GM13977 (cell line): ENCODE measurements at regions not wholly inside any gene's neighbourhood (a gene's known extent, or its start where the extent isn't known, plus 50 kb on each side); places are given as distances from the start of the nearest gene placed in this dataset.

Source experiments
- DNase-seq: peaks from one replicate; pipeline ENCODE4 v3.0.0; 2012; ENCODE audit warnings: low spot score
- in situ Hi-C: fragments of 300-500 bp; cut with MboI; formaldehyde crosslinking; loops from one replicate; pipeline ENCODE4 v1.12.0; 2022; ENCODE audit warnings: low sequenced_read_pairs, low pct_unique_long_range_greater_than_20kb, mixed read lengths, inconsistent platforms; ENCODE audit not compliant: unreplicated experiment
- TF ChIP-seq, protein P1 (sequence below): IDR thresholded peaks from 2 replicates; pipeline ENCODE4 v1.5.1; 2012; ENCODE audit warnings: mild to moderate bottlenecking, control low read depth; ENCODE audit not compliant: insufficient read depth; ENCODE audit errors: extremely low read depth, missing control alignments

DNA sequence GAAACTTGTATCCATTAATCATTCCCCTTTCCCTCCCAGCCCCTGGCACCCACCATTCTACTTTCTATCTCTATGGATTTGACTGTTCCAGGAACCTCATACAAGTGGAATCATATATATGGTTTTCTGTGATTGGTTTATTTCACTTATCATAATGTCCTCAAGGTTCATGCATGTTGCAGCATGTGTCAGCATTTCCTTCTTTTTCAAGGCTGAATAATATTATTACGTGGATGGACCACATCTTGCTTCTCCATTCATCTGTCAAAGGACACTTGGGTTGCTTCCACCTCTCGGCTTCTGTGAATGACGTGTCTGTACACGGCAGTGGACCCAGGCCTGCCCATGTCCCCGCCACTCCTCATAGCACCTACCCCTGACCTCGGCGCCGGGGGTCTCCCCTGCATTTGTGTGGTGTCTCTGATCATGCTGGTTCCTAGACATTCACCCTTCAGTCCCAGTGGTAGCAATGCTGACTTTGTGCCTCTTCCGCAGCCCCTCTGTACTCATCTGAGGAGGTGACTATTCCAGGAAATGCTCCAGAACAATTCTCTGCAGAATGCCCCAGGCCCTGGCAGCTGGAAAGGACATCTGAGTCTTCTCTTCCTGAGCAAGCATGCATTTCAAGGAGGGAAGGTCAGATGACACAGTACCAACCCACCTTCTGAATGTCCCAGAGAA, 136.9 kb downstream of the PSMG1 start:
- TF ChIP-seq, protein P1, sequence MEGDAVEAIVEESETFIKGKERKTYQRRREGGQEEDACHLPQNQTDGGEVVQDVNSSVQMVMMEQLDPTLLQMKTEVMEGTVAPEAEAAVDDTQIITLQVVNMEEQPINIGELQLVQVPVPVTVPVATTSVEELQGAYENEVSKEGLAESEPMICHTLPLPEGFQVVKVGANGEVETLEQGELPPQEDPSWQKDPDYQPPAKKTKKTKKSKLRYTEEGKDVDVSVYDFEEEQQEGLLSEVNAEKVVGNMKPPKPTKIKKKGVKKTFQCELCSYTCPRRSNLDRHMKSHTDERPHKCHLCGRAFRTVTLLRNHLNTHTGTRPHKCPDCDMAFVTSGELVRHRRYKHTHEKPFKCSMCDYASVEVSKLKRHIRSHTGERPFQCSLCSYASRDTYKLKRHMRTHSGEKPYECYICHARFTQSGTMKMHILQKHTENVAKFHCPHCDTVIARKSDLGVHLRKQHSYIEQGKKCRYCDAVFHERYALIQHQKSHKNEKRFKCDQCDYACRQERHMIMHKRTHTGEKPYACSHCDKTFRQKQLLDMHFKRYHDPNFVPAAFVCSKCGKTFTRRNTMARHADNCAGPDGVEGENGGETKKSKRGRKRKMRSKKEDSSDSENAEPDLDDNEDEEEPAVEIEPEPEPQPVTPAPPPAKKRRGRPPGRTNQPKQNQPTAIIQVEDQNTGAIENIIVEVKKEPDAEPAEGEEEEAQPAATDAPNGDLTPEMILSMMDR: no peak
- in situ Hi-C loops: no loop called here

DNA sequence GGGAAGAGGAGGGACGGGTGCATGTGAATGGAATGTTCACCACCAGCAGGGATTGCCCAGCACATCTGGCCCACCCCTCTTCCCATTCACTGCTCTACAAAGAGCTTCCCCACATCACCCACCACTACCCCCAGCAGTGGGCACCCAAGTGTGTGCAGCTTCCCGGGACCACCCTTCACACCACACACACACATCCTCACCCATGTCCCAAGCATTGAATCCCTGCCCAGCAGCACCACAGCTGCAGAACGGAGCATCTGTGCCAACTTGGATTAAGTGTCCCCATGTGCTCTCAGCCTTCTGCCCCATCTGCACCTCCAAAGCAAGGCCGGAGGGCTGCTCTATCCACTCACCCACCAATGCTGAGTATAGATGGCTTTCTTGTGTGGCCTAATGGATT, 141.4 kb downstream of the PSMG1 start:
- no peak for DNase-seq
- TF ChIP-seq, protein P1: no peak
- in situ Hi-C loops: no loop called here

More for the DNA sequence above, 136.9 kb downstream of the PSMG1 start:
- no peak for DNase-seq

DNA sequence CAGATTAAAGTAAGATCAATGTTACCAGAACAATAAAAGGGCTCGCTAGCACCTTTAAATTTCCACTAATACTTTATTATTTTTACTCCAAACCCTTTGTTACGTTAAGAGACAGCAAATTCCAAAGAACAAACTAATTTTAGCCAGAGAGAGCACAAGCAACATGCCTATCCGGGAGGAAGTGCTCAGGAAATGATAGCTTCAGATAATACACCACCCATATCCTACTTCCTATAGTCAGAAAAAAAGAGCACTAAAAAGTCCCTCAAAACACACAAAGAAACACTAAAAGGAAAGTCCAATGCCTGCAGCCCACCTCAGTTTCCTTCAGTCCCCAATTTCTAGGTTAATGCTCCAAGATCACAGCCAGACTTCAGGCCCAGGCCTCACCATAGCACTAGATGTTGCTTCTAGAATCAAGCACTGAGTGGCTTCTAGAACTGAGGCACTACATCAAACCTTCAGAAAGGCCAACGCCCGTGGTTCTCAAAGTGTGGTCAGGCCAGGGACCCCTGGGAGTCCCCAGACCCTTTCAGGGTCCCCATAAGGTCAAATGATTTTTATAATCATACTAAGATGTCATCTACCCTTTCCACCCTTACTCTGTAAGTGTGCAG, 142.6 kb downstream of the PSMG1 start:
- TF ChIP-seq, protein P1: no peak
- in situ Hi-C loops: no loop called here
- no peak for DNase-seq

DNA sequence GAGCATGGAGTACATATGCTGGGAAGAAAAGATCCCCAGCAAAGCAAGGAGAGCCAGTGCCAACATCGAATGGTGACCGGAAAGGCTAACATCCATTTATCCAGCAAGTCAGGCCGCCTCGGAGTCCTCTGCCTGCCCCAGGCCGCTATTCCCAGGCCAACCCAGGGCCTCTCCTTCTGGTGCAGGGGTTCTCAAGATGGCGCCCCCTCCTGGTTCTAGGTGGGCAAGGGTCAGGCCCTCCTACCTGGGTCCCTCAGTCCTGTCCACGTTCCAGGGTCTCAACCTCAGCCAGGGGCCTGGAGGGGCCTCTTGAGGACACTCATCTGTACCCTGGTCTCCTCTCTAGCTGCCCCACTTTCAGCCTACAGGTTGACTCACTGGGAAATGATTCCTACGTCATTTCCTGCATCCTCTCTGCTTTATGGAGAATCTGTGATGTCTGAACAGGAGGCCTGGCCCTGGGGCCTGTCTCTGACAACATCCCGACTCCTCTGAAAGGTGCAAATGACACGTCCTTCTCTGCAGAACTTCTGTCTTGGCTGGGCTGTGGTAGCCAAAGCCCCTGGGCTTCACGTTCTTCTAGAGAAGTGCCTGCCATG, 145.3 kb downstream of the PSMG1 start:
- TF ChIP-seq, protein P1: no peak
- DNase-seq: no peak
- in situ Hi-C loops: no loop called here

DNA sequence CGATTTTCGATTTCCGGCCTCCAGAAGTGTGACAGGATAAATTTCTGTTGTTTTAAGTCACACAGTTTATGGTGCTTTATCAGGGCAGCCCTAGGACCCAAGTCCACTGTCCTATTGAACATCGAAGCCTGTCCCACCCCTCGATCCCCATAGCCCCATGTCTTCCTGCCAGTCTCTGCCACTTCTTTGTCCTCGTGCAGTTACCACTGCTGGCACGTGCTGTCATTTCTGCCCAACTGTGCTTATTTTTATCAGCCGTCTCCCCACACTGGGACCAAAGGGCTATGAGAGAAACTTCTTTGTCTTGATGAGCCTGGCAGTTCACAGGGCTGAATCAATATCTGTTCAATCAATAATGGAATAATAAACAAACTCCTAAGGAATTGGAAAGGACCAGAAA, 146.7 kb downstream of the PSMG1 start:
- TF ChIP-seq, protein P1: no peak
- no peak for DNase-seq
- in situ Hi-C loops: no loop called here

DNA sequence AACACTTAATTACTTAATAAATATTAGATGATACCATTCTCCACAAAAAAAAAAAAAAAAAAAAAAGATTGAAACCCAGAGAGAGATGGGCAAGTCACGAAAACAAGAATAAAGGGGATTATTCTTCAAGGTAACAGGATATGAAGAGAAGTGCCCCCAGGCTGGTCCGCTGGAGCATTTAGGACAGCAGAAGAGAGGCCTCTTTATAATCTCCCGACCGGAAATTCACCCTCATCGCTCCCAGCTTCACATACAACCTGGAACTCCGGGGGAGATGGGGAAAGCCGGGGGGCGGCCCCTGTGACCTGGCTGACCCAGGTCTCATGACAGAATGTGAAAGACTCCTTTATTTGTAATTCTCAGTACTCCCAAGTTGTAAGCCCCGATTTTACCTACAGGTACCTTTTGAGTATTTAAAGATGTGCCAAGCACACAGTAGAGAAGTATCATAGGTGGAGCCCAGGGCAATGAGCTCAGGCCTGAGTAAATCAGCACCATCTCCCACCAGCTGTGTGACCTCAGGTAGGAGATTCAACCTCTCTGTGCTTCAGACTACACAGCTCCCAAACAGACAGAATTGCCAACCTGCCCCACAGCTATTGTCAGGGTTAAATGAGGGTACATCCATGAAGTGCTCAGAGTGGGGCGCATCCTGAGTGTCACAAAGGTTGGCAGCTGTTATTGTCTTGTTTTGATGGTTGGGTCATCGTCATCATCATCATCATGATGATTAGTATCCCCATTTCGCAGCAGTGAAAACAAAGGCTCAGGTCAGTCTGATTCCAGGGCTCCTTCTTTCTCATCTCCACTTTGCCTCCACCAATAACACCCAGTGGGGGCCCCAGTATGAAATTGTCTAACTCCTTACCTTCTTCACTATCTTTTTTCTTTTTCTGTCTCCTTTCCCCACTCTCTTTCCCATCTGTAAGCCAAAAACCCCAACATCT, 148.4 kb downstream of the PSMG1 start:
- TF ChIP-seq, protein P1: no peak
- in situ Hi-C loops: no loop called here
- no peak for DNase-seq
